GM18861 (cell line): ENCODE measurements at regions not wholly inside any gene's neighbourhood (a gene's known extent, or its start where the extent isn't known, plus 50 kb on each side); places are given as distances from the start of the nearest gene placed in this dataset.
A peak's percentile ranks its signal among the peaks of the same experiment; 100 is the strongest.

Experiments
- ATAC-seq: cut with Tn5 transposase; IDR thresholded peaks from one replicate; pipeline ENCODE4 v1.9.1; 2021; ENCODE audit not compliant: unreplicated experiment

GRCh38 chr7:41878309-41879295 lies 175.7 kb upstream of the INHBA start:
- ATAC-seq = no peak

GRCh38 chr7:41877118-41877517 lies 174.2 kb upstream of the INHBA start:
- ATAC-seq = no peak

- no peak for ATAC-seq
Measured at GRCh38 chr7:41875513-41875912, 172.6 kb upstream of the INHBA start.

GRCh38 chr7:41874201-41874785 lies 171.4 kb upstream of the INHBA start:
- ATAC-seq = no peak

- ATAC-seq = no peak
Measured at GRCh38 chr7:41873741-41874140, 170.9 kb upstream of the INHBA start.

- ATAC-seq = no peak
Measured at GRCh38 chr7:41872966-41873365, 170.1 kb upstream of the INHBA start.

GRCh38 chr7:41870461-41871138 lies 167.7 kb upstream of the INHBA start:
- ATAC-seq = peak; percentile 44

- peak; percentile 18 for ATAC-seq
Measured at GRCh38 chr7:41869997-41870396, 167.1 kb upstream of the INHBA start.

- no peak for ATAC-seq
Measured at GRCh38 chr7:41869596-41869995, 166.7 kb upstream of the INHBA start.

GRCh38 chr7:41869091-41869490 lies 166.2 kb upstream of the INHBA start:
- ATAC-seq = no peak

GRCh38 chr7:41867639-41868280 lies 164.9 kb upstream of the INHBA start:
- no peak for ATAC-seq

GRCh38 chr7:41862261-41862660 lies 159.4 kb upstream of the INHBA start:
- ATAC-seq = no peak

GRCh38 chr7:41861642-41862041 lies 158.8 kb upstream of the INHBA start:
- ATAC-seq = no peak

GRCh38 chr7:41858201-41858600 lies 155.3 kb upstream of the INHBA start:
- ATAC-seq = no peak

- ATAC-seq = no peak
Measured at GRCh38 chr7:41855798-41856197, 152.9 kb upstream of the INHBA start.

- no peak for ATAC-seq
Measured at GRCh38 chr7:41847606-41848005, 144.7 kb upstream of the INHBA start.

GRCh38 chr7:41847151-41847550 lies 144.3 kb upstream of the INHBA start:
- ATAC-seq = no peak

GRCh38 chr7:41842956-41843355 lies 140.1 kb upstream of the INHBA start:
- ATAC-seq = no peak

GRCh38 chr7:41837916-41838315 lies 135.0 kb upstream of the INHBA start:
- no peak for ATAC-seq

- no peak for ATAC-seq
Measured at GRCh38 chr7:41835976-41836530, 133.2 kb upstream of the INHBA start.
